Glomerular visceral epithelial cell (primary cell): ENCODE measurements at regions not wholly inside any gene's neighbourhood (a gene's known extent, or its start where the extent isn't known, plus 50 kb on each side); places are given as distances from the start of the nearest gene placed in this dataset.

Source experiments
- DNase-seq: peaks from one replicate; pipeline ENCODE4 v3.0.0-alpha.2; 2016; ENCODE audit errors: extremely low spot score

DNA sequence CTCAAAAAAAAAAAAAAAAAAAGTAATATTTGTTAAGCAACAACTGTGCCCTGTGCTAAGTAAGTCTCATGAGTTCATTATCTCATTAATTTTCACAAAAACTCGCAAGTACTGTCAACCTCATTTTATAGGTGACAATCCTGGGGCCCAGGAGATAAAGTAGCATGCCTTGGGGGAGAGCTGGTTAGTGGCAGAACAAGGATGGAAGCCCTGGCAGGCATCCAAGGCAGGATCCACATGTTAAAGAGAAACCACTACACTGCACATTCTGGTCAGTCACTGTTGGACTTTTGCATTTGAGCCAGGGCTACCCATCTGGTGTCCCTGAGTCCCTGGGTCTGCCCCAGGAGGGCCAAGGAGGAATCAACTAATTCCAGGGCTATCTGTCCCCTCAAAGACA, 54.6 kb downstream of the ZFP36L2 start:
- peak; percentile 61 for DNase-seq

DNA sequence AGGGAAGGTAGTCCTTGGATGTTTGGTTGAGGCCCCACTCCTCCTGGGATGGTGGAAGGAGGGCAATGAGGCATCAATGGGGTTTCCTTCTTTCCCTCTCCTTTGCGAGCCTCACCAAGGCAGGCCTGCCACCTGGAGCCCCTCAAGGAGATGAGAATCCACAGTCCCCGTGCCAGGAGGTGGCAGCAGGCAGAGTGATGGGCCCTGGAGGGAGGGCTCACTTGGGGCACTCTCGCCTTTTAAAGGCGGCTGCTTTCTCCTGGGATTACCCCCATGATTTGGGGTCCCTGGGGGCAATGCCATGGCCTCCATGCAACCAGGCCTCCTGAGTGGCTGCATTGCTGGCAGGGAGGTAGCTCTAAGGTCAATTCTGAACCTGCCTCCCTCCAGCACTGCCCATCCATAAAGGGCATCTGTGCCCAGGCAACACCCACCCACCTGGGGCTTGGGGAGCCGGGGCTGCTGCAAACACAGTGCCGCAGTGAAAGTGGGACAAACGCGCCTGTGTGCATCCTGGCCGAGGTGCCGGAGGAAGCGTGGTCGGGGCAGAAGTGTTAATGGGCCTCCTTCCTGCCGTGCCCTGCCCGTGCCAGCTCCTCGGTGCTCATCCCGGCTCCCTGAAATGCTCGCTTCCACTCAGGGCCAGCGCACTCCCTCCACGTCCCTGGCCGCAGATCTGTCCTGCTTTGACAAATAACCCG, 55.9 kb downstream of the ZFP36L2 start:
- DNase-seq: no peak

DNA sequence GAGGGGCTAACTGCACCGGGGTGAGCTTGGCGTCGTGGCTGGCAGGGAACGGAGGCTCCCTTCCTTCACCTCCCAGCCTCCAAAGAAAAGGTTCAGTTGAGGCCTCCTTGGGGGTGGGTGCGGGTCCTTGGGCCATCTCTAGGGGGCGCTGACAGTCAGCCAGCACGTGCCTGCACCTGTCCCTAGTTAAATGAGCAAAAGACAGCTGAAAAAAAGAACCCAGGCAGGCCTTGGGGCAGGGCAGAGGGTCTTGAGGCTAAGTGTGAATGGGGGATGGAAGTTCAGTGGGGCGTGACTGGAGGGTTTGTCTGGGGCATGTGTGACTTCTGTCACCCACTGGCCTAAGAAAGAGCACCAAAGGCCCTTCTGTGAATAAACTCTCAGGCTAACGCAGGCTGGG, 56.4 kb downstream of the ZFP36L2 start:
- DNase-seq: no peak

DNA sequence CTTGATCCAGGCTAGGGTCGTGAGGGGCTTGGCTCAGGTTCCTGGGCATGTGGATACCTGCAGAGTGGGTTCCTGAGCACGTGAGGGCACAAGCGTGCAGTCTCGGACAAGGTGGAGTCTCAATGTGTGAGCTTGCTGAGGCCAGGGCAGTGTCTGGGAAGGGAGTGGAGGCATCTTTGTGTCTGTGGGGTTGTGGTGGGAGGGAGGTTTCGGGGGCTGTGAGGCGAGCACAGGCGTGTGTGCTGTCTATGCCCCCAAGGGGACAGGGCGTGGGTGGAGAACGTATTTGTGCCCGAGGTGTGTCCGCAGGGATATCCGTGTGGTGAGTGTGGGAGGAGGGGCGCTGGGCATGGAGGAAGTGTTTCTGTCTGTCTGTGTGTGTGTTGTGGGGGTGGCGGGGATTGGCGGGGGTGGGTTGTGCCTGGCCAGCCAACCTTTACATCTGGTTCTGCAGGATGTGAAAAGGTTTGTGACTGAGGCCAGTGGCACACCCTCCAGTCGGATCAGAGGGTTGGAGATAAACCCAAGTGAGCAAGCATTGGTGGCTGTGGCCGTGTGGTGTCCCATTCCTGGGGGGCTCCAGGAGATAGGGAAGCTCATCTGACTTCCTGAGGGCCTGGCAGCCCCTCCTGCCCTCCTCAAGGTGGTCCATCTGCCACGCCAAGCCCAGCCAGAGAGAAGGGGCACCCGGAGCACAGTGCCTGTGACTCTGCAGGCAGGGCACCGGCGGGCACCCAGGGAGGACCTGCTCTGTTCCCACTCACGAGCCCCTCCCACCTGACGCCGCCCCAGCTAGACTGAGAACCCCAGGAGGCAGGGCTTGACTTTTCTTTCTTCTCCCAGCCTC, 57.1 kb downstream of the ZFP36L2 start:
- peak; percentile 62 for DNase-seq

DNA sequence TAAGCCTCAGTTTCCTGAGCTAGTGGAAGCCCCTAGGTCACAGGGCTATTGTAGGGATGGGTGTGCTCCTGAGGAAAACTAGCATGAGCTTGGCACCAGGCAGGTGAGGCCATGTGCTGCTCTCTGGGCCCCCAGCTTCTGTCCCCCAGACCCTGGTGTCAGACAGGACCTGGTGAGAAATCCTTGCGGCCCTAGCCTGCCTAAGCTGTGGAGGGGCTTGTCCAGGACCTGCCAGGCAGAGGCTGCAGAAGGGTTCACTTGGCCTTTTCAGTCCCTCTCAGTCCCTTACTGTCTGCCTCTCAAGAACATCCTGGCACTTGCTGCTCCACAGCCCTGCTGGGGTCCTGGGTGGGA, 58.4 kb downstream of the ZFP36L2 start:
- no peak for DNase-seq

DNA sequence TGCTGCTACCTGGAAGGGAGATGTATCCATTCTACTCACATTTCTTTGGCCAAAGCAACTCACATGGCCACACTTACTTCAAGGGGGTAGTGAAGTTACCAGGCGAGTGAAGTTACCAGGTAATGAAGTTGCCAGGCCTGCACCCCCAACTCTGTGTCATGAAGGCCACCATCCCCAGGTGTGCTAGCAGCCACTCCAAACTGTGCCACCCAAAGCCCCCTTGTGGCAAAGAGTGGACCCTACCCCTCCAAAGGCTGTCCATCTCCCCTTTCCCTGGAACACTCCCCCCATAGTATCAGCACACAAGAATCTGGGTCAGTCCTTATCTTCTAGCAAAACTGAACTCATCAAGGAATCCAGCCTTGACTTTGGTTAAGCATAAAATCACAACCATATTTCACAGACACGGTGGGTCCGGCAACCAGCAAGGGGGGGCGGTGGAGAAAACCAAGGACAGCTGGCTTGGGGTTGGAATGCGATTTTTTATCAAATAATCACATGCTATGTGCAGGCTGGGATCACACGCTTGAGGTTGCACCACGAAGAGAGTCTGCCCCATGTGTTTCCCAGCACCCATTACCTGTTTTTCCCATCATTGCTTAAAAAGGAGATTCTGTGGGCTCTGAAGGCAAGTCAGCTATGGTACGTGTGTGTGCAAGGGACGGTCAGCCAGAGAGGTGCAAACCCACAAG, 60.9 kb downstream of the ZFP36L2 start:
- DNase-seq: no peak

DNA sequence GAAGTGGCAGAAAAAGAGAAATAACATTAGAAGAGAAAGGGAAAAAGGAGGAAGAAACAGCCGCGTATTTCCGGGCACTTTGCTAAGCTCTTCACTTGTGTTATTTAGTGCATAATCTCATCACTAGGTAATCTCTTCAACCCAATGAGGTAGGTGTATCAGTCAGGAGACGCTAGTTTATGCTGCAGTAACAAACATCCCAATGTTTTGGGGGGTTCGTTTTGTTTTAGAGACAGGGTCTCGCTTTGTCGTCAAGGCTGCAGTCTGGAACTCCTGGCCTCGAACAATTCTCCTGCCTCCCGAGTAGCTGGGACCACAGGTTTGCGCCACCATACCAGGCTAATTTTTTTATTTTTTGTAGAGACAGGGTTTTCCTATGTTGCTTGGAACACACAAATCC, 61.7 kb downstream of the ZFP36L2 start:
- no peak for DNase-seq

DNA sequence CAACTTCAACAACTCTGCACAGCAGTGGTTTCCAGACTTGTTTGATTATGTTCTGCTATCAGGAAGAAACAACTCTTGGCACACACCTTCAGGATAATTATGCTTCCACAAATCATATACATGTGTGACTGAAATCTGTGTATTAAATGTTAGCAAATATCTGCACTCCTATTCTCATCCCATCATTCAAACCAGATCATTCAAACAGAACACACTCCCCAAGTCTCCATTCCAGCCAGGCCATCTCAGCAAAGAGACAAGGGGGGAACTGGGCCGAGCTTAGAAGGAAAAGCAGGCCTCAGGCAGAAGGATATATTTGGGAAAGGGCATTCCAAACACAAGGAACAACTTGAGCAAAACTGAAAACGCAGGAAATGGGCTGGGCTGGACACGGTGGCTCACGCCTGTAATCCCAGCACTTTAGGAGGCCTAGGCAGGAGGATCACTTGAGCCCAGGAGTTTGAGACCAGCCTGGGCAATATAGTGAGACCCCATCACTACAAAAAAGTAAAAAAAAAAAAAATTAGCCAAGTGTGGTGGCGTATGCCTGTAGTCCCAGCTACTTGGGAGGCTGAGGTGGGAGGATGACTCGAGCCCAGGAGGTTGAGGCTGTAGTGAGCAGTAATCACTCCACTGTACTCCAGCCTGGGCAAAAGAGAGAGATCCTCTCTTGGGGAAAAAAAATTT, 62.7 kb downstream of the ZFP36L2 start:
- DNase-seq: no peak

DNA sequence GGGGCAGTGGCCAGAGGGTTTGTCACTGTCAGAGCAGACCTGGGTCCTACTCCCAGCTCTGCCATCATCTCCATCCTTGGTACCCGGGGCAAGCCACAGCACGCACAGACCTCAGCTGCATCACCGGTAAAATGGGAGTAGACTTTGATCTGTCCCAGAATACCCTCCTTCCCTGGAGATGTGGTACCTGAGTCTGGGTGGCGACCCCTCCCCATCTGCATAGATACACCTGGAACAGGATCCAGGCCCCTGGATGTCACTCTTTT, 64.0 kb downstream of the ZFP36L2 start:
- no peak for DNase-seq

DNA sequence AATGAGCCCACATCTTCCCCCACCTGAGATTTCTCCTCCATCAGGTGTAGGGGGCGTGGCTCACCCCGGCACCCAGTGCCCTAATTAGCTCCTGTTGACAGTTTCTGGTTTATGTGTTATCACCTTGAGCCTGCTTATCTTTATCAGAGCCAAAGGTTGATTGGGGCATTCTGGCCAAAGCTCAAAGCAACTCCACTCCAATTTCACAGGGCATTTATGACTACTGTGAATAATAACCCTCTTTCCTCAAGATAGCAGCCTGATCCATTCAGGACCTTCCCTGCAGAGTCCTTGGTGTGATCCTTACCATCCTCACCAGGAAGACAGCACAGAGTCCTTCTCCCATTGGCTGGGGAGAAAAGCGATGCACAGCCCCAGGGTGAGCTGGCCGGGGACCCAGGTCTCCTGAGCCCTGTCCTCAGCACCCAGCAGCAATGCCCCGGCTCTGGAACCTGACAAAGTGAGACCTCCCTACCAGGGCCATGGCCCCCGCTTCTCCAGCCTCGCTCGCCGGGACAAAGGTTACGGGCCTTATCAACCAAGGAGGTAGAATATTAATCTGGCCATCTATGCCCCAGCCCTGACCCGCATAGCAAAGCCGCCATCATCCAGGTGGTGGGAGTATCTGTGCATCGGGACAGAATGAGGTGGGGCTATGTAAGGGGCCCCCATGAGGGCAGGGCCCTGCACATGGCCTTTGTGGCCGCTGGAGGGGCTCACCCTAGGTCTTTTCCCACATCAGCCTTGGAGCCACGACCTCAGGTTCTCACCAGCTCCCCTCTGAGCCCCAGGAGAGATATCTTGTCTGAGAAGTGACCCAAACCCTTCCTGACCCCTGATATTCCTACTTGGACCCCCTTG, 64.5 kb downstream of the ZFP36L2 start:
- no peak for DNase-seq

DNA sequence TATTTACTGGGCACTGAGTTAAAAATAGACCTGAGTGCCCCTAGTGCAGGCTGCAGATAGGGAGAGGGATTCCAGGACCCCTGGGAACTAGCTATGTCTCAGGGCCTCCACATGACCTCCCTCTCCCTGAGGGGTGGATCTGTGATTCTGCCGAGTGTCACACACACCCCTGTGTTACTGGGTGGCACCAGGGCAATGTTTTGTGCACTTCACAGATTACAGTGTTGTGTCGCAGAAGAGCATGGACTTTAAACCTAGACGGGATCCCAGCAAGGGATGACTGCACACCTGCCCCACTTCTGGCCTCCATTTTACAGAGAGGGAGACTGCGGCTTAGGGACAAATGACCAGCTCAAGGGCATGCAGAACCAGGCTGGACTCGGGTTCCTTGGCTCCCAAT, 65.6 kb downstream of the ZFP36L2 start:
- DNase-seq: no peak

DNA sequence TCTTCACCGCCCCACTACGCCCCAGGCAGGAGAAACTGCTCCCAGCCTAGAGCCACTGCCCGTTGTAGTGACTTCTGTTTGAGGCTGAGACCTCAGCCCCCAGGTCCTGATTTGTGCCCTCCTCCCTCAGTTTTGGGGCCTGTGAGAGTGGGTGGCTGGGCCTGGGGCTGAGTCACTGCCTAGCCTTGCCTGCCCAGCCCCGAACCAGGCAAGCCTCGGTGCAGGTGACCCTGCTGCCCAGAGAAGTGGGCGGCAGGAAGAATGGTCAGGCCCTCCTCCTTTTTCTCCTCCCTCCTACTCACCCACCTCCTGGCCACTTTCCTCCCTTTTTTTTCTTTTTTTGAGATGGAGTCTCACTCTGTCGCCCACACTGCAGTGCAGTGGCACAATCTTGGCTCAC, 66.6 kb downstream of the ZFP36L2 start:
- DNase-seq: no peak

DNA sequence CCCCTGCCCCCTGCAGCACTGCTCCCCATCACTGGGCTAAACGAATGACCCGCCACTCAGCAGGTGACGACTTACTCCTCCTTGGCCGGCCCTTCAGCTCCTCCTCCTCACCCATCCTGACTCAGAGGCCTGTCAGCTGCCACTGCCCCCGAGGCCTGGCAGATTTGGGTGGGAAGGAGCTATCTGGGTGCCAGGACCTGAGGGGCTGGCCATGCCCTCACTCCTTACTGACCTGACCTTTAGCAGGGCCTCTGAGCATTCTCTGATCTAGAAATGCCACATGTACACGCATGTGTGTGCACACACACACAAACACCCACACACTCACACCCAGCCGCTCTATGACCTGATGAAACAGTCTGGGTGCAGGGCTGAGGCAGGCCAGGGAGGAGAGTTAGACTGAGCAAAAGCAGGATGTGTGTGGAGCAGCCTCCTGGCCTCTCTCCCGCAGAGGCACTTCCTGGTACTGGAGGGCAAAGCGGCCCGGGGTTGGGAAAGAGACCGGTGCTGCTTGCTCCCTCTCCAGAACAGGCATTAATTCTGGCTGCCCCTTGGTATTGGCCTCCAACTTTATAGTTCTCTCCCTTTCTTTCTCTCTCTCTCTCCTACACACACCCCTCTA, 68.0 kb downstream of the ZFP36L2 start:
- DNase-seq: peak; percentile 65

DNA sequence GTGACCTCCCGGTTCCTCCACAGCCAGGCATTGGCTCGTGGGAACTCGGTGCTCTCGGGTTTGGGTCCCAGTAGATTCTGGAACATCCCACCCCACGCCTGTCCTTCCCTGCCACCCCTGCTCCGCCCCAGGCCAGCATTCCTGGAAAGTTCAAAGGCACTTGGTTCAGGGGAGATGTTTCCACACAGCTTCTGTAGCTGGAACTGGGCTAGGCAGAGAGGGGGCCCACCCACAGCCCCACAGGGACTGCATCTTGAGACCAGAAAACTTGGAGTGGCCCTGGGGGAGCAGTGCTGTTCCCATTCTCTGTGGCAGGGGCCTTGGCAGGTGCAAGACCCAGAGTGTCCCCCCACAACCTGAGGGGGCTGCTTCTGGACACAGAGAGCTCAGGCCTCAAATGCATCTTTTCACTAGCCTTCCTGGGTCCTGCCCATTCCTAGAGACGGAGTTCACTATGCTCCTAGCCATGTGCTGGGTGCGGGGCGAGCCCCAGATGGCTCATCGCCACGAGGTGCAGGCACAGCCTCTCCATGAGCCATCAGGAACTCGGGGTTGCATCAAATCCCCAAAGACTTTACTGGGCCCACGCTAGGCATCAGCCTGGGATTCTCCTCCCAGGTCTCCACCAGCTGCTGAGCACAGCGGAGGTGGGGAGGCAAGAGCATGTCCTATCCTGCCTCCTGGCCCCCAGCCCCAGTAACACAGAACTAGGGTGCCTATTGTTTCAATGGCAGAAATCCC, 68.7 kb downstream of the ZFP36L2 start:
- no peak for DNase-seq

DNA sequence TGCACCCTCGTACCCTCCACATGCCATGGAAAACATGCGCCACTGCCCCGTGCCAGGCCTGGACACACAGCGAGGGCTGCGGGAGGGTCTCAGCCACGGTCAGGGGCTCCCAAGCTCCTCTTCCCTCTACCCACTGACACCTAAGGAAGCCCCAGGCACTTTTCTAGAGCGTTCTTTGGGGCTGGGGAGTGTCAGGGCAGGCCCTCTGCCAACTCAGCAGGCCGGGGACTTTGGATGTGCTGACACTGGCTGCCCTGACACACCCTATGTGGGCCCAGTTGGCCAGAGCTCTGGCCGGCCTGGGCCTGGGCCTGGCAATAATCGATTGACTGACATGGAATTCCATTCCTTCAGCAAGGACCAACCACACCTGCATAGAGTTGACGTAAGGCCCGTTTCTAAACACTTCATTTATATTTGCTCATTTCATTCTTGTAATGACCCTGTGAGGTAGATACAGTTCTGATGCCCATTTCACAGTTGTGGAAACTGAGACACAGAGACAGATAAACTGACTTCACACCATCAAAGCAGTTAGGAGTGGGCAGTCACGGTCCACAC, 70.5 kb downstream of the ZFP36L2 start:
- no peak for DNase-seq

DNA sequence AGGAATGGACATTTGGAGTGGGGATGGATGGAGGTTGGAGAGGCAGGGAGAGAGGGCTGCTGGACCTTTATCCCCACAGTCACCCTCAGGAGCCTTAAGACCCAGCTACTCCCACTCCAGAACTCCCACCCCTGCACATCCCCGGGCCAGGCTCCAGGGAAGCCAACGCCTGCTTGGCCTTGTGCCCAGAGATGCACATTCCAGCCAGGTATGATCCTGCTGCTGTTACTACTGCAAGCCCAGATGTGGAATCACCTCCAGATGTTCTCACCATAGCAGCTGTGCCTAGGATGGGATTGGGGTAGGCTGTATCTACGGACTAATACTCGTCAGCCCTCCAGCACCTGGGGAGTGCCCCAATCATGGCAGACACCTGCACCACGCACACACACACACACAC, 71.7 kb downstream of the ZFP36L2 start:
- no peak for DNase-seq

DNA sequence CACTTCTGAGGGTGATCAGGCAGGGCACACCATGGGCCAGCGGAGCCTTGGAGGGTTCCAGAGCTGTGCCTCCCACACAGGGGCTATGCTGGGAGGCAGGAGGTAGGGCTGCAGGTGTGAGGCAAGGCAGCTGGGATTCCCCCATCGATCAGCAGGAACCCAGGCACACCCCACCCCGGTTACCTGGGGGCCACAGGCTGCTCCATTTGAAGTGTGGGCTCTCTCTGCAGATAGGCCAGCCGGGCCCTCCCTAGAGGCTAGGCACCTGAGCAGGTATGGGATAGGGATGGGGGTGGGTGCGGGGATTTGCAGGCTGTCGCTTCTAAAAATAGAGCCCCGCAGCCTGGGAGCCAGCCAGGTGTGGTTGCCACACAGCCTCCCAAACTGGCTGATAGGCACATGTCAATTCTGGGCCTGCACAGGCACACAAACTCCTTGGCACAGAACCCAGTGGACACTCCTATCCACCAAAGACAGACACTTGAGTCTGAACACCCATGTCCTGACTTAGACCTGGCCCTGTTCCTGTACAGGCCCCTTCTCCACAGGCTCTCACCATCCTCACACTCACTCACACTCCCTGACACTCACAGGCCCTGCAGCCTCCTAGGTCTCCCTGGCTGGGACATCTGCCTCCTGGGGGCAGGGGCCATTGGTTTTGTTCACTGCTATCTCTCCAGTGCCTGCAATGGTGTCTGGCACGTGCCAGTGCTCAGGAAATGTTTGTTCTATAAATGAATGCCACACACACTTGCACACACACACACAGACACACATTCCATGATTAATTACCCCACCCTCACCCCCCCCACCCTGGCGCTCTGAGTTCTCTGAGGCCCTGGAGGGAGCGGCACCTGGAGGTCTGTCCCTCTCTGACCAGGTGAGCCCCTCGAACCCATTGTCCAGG, 73.4 kb downstream of the ZFP36L2 start:
- no peak for DNase-seq

DNA sequence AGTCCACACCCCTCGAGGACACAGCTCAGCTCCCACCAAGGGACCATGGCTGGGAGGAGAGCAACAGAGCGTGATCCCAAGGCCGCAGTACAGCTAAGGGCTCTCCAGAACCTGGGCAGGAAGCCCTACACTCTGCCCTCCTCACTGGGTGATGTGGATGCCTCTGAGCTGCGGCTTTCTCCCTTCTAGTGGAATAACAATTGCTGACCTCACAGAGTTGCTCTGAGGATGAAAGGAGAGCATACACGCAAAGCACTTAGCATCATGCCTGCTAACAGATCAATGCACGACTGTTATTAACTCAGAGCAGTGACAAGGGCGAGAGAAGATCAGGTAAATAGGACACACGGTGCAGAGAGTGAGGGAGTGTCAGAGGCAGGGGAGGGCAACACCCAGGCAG, 74.2 kb downstream of the ZFP36L2 start:
- DNase-seq: no peak

DNA sequence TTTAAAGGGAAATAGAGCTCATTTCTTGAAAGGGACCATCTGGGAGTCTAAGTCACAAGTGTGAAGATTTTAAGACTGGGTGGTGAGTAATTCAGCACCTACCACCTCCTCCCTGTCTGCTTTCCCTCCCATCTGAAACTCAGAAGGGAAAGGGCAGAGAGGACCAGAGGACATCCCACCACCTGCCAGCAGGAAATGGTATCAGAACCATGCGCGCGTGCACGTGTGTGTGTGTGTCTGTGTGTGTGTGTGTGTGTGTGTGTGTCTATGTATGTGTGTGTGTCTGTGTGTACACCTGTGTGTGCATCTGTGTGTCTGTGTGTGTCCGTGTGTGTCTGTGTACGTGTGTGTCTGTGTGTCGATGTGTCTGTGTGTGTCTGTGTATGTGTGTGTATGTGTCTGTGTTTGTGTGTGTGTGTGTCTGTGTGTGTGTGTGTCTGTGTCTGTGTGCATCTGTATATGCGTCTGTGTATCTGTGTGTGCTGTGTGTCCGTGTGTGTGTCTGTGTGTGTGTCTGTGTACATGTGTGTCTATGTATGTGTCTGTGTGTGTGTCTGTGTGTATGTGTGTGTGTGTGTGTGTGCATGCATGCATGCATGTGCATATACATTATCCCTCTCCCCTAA, 76.8 kb downstream of the ZFP36L2 start:
- no peak for DNase-seq
